ENCODE measurements at regions not wholly inside any gene's neighbourhood (a gene's known extent, or its start where the extent isn't known, plus 50 kb on each side); places are given as distances from the start of the nearest gene placed in this dataset.

DNA sequence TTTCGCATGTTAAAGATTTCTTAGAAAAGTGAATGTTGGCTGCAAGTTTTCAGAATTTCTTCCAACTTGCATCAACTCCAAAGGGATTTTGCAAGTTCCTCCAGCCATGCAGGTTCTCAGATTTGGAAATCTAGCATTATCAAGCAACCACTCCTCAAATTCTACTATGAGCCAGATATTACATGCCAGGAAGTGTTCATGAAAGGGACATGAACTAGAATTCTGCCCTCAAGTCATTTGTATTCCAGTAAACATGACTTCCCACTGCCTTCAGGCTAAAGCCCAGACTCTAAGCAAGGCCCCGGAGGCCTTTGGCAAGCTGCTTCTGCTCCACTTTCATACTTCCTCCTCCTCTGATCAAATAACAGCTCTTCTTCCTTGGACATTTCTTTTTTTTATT is 111.3 kb upstream of the PAPPA start:
- TF ChIP-seq, protein P1, sequence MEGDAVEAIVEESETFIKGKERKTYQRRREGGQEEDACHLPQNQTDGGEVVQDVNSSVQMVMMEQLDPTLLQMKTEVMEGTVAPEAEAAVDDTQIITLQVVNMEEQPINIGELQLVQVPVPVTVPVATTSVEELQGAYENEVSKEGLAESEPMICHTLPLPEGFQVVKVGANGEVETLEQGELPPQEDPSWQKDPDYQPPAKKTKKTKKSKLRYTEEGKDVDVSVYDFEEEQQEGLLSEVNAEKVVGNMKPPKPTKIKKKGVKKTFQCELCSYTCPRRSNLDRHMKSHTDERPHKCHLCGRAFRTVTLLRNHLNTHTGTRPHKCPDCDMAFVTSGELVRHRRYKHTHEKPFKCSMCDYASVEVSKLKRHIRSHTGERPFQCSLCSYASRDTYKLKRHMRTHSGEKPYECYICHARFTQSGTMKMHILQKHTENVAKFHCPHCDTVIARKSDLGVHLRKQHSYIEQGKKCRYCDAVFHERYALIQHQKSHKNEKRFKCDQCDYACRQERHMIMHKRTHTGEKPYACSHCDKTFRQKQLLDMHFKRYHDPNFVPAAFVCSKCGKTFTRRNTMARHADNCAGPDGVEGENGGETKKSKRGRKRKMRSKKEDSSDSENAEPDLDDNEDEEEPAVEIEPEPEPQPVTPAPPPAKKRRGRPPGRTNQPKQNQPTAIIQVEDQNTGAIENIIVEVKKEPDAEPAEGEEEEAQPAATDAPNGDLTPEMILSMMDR (IDR thresholded peaks at IDR 0.05) = no peak
- TF ChIP-seq POLR2A (IDR thresholded peaks at IDR 0.05) (no peak), POLR2AphosphoS5 (IDR thresholded peaks at IDR 0.05) (no peak), EP300 (IDR thresholded peaks at IDR 0.05) (no peak)
